ENCODE measurements at regions not wholly inside any gene's neighbourhood (a gene's known extent, or its start where the extent isn't known, plus 50 kb on each side); places are given as distances from the start of the nearest gene placed in this dataset.
"Not testable (repeated sequence)": the region's sequence is repeated elsewhere in the genome, so short reads cannot be mapped to it uniquely, and the experiment has no call there.

DNA sequence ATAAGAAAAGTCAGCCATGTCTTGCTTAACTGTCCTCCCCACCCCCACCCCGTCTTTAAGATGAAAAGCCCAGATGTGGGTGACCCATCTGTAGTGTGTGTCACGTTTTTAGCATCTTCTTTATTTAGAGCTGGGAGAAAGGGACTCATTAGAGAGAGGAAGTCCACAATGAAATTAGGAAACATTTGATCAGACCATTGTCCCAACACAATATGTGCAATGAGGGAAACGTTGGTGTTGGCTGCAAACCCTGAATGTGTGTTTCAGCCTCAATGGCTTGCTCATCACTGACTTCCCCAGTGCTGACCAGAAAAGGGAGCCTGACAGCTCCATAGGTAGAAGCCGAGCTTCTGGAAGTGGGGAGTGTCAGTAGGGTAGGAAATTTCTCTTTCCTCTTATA, 475.7 kb downstream of the CD83 start:
- in situ Hi-C loops (cut with HindIII; ENCODE audit: low sequenced_read_pairs): no loop called here
- TF ChIP-seq, protein P1, sequence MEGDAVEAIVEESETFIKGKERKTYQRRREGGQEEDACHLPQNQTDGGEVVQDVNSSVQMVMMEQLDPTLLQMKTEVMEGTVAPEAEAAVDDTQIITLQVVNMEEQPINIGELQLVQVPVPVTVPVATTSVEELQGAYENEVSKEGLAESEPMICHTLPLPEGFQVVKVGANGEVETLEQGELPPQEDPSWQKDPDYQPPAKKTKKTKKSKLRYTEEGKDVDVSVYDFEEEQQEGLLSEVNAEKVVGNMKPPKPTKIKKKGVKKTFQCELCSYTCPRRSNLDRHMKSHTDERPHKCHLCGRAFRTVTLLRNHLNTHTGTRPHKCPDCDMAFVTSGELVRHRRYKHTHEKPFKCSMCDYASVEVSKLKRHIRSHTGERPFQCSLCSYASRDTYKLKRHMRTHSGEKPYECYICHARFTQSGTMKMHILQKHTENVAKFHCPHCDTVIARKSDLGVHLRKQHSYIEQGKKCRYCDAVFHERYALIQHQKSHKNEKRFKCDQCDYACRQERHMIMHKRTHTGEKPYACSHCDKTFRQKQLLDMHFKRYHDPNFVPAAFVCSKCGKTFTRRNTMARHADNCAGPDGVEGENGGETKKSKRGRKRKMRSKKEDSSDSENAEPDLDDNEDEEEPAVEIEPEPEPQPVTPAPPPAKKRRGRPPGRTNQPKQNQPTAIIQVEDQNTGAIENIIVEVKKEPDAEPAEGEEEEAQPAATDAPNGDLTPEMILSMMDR (IDR thresholded peaks at IDR 0.05; ENCODE audit: low read depth, low read length, missing control alignments): no peak
- no peak for DNase-seq (ENCODE audit: low read depth)
- no peak overlapping the region for H3K4me3 ChIP-seq (ENCODE audit: low read depth, low read length)

DNA sequence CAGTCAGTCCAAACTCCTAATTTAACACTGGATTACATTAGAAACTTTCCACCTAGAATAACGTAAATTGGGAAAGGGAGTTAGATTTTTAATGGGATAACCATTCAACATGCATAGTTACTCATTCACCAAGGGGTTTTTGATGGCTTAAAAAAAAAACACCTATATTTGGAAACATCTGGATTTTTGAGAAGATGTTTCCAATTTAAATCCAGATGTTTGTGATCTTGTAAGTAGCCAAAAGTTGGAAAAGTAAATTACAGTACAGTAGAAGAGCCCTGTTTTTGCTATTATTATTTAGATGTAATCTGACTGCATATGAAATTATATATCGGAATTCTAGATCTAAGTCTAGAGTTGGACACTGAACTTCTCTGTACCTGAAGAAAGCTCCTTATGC, 478.2 kb downstream of the CD83 start:
- no peak overlapping the region for H3K4me3 ChIP-seq (ENCODE audit: low read depth, low read length)
- in situ Hi-C loops (cut with HindIII; ENCODE audit: low sequenced_read_pairs): no loop called here
- no peak for DNase-seq (ENCODE audit: low read depth)
- TF ChIP-seq, protein P1 (IDR thresholded peaks at IDR 0.05; ENCODE audit: low read depth, low read length, missing control alignments): no peak

DNA sequence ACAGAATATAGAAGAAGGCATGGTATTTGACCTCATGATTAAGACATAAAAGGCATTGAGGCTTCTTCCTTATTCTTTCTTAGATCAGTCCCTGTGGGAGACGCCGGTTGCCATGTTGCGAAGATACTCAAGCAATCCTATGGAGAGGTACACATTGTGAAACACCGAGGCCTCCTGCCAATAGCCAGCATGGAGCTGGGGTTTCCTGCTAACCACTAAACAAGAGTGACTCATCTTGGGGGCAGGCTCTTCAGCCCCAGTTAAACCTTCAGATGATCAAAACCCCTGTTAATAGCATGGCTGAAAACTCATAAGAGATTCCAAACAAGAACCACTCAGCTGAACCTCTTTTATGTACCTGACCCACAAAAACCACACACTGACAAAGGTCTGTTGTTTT, 478.8 kb downstream of the CD83 start:
- in situ Hi-C loops (cut with HindIII; ENCODE audit: low sequenced_read_pairs): no loop called here
- no peak overlapping the region for H3K4me3 ChIP-seq (ENCODE audit: low read depth, low read length)
- TF ChIP-seq, protein P1 (IDR thresholded peaks at IDR 0.05; ENCODE audit: low read depth, low read length, missing control alignments): no peak
- peak; percentile 82 for DNase-seq (ENCODE audit: low read depth)

DNA sequence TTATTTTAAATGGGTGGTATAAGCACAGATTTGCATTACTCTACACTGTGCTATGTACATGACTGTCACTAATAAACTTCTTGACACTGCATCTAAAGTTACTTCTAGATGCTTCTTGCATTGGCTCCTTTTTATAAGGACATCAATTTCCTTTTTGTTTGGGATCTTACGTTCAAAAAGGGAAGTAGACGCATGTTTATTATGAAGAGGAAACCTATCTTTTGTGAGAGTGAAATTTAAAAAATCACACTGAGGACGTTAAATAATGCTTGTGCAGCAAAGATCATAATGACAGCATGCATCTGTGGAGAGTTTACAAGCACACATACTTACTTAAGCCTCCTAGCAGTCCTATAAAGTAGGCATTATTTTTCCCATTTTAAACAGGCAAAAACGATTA, 479.5 kb downstream of the CD83 start:
- DNase-seq (ENCODE audit: low read depth): no peak
- TF ChIP-seq, protein P1 (IDR thresholded peaks at IDR 0.05; ENCODE audit: low read depth, low read length, missing control alignments): no peak
- in situ Hi-C loops (cut with HindIII; ENCODE audit: low sequenced_read_pairs): no loop called here
- no peak overlapping the region for H3K4me3 ChIP-seq (ENCODE audit: low read depth, low read length)

DNA sequence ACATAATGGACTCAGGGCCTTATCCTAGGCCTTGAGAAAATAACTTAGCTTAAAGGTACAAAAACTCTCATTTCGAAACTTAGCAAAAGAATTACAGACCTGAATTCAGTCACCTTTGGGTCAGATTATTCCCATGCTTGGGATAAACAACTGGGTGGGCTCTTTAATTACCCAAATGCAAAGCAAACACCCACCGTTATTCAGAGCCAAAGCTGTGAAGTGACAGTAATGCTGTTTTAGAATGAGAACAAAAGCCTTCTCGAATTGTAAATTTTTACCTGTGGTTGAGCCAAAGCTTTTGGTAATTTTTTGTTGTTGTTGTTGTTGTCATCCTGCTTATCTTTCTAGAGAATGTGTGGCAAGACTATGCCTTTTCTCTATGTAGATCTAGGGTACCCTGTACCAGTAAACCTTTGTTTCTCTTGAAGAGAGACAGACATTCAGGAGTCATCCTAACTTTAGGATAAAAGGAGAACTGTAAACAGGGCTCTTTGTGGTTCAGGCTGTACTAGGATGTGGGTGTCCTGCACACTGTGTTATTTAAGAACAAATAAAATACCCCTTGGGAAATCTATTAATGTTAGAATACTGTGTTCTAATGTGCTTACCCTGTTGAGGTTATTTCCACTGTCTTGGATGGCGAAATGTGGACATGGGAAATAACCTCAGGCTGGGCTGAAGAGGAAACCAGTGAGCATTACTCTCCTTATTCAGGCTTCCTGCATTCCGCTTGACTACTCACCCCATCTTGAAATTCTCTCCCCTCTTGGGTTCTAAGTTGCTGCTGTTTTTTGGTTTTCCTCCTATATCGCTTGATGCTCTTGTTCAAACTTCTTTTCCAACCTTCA, 480.7 kb downstream of the CD83 start:
- in situ Hi-C loops (cut with HindIII; ENCODE audit: low sequenced_read_pairs): no loop called here
- TF ChIP-seq, protein P1 (IDR thresholded peaks at IDR 0.05; ENCODE audit: low read depth, low read length, missing control alignments): no peak
- H3K4me3 ChIP-seq (ENCODE audit: low read depth, low read length): no peak overlapping the region
- no peak for DNase-seq (ENCODE audit: low read depth)

DNA sequence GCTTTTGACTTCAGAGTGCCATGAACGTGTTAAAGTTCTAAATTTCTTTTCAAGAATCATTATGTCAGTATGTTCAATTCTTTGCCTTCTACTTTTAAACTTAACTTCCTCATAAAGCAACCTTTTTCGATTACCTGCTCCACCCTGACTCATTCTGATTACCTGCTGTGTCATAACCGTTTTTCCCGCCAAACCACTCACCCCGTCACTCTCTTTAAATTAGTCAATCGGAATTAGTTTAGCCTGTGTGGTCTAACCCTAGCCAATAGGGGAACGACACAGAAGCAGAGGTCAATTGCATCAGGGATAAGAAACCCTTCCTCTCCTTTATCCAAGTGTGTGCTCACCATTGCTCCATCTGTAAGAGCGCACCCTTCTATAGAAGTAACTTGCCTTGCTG, 482.7 kb downstream of the CD83 start:
- in situ Hi-C loops (cut with HindIII; ENCODE audit: low sequenced_read_pairs); DNase-seq (ENCODE audit: low read depth); H3K4me3 ChIP-seq (ENCODE audit: low read depth, low read length): not testable (repeated sequence)

DNA sequence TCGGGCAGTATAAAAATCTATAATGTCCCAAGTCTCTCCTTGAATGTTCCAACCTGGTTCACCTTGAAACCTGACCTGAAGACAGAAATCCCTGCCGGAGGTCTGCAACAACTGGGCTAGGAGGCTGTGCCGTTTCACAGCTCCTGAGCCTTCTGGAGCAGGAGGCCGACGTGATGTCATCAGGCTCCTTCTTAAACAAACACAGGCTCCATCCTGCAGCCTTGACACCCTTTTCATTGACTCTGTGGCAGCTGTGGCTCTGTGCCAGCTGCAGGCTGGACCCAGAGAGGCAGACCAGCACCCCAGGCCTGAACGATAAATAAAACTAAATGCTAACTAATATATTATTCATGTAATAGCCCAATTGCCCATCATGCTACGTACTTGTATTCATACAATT, 483.9 kb downstream of the CD83 start:
- TF ChIP-seq, protein P1 (IDR thresholded peaks at IDR 0.05; ENCODE audit: low read depth, low read length, missing control alignments): no peak
- no peak overlapping the region for H3K4me3 ChIP-seq (ENCODE audit: low read depth, low read length)
- in situ Hi-C loops (cut with HindIII; ENCODE audit: low sequenced_read_pairs): no loop called here
- DNase-seq (ENCODE audit: low read depth): no peak

Data from astrocyte of the cerebellum (primary cell).